ENCODE measurements at regions not wholly inside any gene's neighbourhood (a gene's known extent, or its start where the extent isn't known, plus 50 kb on each side); places are given as distances from the start of the nearest gene placed in this dataset.

GRCh38 chr3:135865553-135865952 is 100.0 kb upstream of the PPP2R3A start:
- no peak for DNase-seq (ENCODE audit: low read depth in 2 of 2)

GRCh38 chr3:135867911-135868310 is 97.6 kb upstream of the PPP2R3A start:
- DNase-seq (ENCODE audit: low read depth in 2 of 2) = no peak

- DNase-seq (ENCODE audit: low read depth in 2 of 2) = no peak
Measured at GRCh38 chr3:135868801-135869200, 96.7 kb upstream of the PPP2R3A start.

GRCh38 chr3:135869439-135870105 is 96.0 kb upstream of the PPP2R3A start:
- DNase-seq (ENCODE audit: low read depth in 2 of 2) = no peak

DNA sequence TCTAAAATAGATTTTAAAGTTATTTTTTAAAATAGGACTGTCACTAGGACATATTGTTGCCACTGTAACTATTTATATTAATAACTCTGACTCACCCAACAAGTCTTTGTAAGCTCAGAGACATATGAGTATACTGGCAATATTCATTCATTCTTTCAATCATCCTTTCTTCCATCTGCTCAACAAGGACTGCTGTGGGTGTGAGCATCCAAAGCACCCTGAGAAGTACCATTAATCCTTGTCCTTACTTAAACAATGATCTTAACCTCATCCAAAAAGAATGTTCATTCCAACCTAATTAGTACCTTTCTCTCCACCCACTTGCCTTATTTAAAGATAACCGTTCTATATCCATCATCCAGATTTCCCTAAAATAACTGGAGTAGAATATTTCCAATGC is 94.2 kb upstream of the PPP2R3A start:
- DNase-seq (ENCODE audit: low read depth in 2 of 2) = no peak

GRCh38 chr3:135874035-135874434 is 91.5 kb upstream of the PPP2R3A start:
- DNase-seq (ENCODE audit: low read depth in 2 of 2) = no peak

DNA sequence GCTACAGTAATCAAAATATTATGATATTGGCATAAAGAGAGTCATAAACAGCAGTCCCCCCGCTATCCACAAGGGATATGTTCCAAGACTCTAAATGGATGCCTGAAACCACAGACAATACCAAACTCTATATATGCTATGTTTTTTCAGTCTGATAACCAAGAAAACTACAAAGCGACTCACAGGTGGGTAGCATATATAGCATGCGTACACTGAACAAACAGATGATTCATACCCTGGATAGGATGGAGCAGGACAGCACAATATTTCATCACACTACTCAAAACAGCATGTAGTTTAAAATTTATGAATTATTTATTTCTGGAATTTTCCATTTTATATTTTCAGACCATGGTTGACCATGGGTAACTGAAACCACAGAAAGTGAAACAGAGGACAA is 87.0 kb upstream of the PPP2R3A start:
- DNase-seq (ENCODE audit: low read depth in 2 of 2) = no peak

- DNase-seq (ENCODE audit: low read depth in 2 of 2) = no peak
Measured at GRCh38 chr3:135885885-135886284, 79.6 kb upstream of the PPP2R3A start.

DNA sequence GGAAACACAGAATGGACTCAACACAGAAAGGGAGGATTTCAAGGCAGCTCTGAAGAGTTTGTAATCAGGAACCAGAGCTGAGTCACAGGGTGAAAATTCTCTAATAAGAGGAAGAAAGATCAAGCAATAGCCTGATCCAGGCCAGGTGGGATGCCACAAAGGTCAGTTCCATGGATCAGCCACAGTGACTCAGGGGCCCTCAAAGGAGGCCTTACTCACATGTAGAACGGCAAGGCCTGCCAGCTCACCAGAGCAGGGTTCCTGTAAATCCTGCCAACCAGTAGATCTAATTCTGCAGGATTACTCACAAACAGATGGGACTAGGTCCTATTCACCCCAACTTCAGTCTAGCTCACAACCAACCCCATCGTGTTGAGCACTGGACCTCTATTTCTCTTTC is 78.3 kb upstream of the PPP2R3A start:
- DNase-seq (ENCODE audit: low read depth in 2 of 2) = no peak

DNA sequence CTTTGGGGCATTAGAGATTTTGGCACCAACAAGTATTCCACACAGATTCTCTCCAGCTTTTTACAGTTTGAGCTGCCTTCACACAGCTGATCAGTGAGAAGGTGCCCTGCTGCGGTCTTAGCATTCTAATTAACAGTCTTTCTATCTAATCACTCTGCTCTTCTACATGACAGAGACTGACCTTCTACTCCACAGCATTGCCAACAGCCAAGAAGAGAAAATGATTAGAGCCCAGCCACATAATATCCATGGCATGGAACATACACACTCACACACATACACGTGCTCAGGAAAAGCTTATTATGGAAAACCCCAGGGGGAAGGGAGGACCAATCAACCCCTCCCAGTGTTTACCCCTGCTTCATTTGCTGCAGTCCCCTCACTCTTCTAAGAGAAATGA is 76.1 kb upstream of the PPP2R3A start:
- no peak for DNase-seq (ENCODE audit: low read depth in 2 of 2)

DNA sequence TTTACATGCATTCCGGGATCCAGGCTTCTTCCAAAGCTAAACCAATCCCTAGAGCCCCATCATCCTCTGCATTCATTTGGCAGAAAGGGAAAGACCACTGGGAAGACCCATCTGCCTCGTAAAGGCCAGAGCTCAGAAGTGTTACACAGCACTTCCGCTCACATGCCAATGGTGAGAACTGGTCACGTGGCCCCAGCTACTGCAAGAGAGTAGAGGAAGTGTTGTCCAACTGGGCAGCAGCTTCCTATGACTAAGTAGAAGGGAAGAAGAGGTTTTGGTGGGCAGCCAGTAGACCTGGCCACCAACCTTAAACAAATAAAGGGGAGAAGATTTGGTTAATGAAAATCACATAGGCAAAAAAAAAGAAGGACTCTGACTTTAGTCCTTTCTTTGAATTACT is 74.4 kb upstream of the PPP2R3A start:
- DNase-seq (ENCODE audit: low read depth in 2 of 2) = no peak

GRCh38 chr3:135895106-135895733 is 70.3 kb upstream of the PPP2R3A start:
- DNase-seq (ENCODE audit: low read depth in 2 of 2) = peak in 1 of 2 donors; percentile 1

- no peak for DNase-seq (ENCODE audit: low read depth in 2 of 2)
Measured at GRCh38 chr3:135895734-135896121, 69.8 kb upstream of the PPP2R3A start.

DNA sequence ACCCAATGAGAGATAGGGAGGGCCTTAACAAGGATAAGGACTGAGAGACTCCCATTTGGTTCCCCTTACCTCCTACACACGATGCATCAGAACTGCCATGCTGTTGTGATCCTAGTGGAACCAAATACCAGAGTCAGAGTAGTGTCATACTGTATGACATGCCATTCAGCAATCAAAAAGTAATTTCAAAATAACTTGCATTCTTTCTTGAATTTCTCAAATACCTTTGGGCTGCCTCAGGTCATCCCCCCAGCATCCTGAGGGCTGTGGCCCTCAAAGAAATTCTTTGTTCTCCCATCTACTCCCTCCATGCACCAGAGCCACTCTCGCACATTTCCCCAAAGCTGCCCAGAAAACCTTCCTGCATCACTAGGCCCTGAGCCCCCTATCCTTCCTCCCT is 68.9 kb upstream of the PPP2R3A start:
- DNase-seq (ENCODE audit: low read depth in 2 of 2) = no peak

- DNase-seq (ENCODE audit: low read depth in 2 of 2) = no peak
Measured at GRCh38 chr3:135897715-135898114, 67.8 kb upstream of the PPP2R3A start.

DNA sequence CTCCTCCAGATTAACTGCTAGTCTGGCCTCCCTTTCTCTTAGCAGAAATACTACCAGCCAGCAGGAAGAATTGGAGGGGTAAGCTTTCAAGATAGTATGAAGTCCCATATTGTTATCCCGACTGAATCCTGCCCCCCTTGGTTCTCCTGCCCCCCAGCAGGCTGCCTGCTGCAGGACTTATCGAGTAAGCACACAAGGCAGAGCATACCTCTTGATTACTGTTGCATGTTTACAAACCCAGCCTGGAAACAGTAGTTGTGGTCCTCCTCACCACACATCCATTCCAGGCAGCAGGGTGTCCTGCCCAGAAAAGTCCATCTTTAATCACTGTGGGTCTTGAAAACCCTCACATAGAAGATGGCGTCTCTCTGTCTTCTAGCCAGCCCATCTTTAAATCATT is 66.8 kb upstream of the PPP2R3A start:
- no peak for DNase-seq (ENCODE audit: low read depth in 2 of 2)

DNA sequence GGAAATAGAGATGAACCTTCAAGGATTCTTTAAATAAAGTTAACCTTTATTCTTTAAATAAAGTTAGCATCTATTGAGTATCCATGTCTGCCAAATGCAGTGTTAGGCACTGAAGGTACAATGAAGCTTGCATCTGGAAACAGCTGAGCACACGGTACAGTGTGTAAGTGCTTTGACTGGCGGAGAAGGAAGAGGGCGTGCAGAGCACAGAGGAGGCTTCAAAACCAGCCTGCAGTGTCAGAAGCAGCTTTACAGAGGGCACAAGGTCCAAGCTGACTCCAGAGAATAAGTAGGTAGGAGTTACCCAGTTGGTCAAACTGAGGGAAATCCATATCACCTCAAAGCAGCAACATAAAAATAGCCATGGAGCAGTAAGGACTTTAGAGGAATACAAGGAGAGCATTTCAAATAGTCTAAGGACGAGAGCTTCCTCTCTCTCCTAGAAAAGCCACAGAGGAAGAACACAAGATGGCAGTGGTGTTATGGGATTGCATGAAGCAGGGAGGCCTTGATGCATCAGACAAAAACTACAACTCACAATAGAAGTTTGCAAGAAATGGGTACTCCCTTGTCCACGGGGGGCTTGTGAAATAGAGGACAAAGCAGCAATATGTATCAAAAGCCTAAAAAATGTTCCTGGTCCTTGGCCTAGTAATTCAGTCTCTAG is 60.3 kb upstream of the PPP2R3A start:
- no peak for DNase-seq (ENCODE audit: low read depth in 2 of 2)

DNA sequence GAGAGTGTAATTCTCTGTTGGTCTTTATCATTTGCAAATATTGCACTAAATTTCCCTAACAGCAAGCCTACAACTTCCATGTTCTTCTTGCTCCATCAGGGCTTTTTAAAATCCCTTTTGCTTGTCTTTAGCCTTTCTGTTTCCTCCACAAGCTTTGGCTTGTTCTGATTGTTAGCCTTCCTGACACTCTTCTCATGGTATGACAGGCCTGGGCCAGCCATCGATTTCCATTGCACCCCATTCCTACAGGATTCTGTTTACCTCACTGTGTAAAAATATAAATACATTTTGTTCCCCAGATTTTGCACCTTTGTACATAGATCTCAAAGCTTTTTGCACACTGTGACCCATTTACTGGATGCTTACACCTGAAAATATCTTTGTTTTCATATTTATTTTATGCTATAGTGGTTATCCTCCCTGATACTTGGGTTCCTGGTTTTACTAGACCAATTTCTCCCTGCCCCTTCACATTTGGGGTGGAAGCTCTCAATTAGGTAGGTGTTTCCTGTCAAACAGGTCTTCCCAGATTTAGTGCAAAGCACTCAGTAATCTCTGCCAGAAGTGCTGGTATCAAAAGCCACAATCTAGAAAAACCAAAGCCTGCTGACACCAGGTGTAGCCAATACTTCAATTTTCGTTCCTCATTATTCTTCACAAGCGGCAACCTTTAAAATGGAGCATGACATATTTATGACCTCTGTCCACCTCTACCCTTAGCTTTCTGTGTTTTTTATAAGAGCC is 57.9 kb upstream of the PPP2R3A start:
- DNase-seq (ENCODE audit: low read depth in 2 of 2) = no peak

GRCh38 chr3:135908225-135908624 is 57.3 kb upstream of the PPP2R3A start:
- DNase-seq (ENCODE audit: low read depth in 2 of 2) = no peak

- DNase-seq (ENCODE audit: low read depth in 2 of 2) = no peak
Measured at GRCh38 chr3:135908737-135909136, 56.8 kb upstream of the PPP2R3A start.

- no peak for DNase-seq (ENCODE audit: low read depth in 2 of 2)
Measured at GRCh38 chr3:135911110-135911509, 54.4 kb upstream of the PPP2R3A start.

DNA sequence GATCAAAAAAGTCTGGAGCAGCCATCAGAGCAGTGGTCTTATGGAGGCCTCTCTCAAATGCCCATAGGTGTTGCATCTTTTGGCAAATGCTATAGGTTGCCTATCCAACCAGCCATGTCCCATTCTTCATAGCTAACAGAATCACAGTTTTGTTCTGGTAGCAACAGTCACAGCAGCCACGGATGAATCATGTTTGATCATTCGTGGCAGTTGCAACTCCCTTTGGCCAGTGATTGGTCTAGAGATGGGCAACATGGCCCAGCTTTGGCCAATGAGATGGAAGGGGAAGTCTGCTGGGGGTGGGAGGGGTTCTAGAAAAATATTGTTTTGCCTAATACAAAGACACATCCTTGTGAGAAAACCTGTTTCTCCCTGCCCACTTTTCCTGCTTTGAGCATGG is 50.3 kb upstream of the PPP2R3A start:
- no peak for DNase-seq (ENCODE audit: low read depth in 2 of 2)

Data from stimulated activated CD8-positive, alpha-beta memory T cell treated with anti-CD3 and anti-CD28 coated beads, Interleukin-2, amount 100 ng/mL, for 1 hour (primary cell).